SU-DHL-6 (cell line): ENCODE measurements at regions not wholly inside any gene's neighbourhood (a gene's known extent, or its start where the extent isn't known, plus 50 kb on each side); places are given as distances from the start of the nearest gene placed in this dataset.

Experiments used
- H2AFZ ChIP-seq: fragments of 200-600 bp; sonication (generic); 2 replicates; pipeline ENCODE4 v1.6.1; 2014; ENCODE audit warnings: low read depth, mild to moderate bottlenecking, moderate library complexity, mixed read lengths, antibody characterized with exemption, low read length; ENCODE audit not compliant: severe bottlenecking
- H3F3A ChIP-seq: fragments of 200-600 bp; shearing (Covaris generic); 2 replicates; pipeline ENCODE4 v1.6.0; 2016; ENCODE audit warnings: antibody characterized with exemption, mild to moderate bottlenecking; ENCODE audit not compliant: insufficient read depth
- H3K27ac ChIP-seq: fragments of 200-600 bp; sonication (generic); 2 replicates; pipeline ENCODE4 v1.5.1; 2016; ENCODE audit warnings: low read depth, mild to moderate bottlenecking, low read length, moderate library complexity, mixed read lengths
- H3K27me3 ChIP-seq: fragments of 200-600 bp; sonication (generic), shearing (Covaris generic); 2 replicates; pipeline ENCODE4 v1.6.0; 2014; ENCODE audit warnings: mild to moderate bottlenecking, low read length
- H3K36me3 ChIP-seq: fragments of 200-600 bp; sonication (generic); 2 replicates; pipeline ENCODE4 v1.6.1; 2014; ENCODE audit warnings: mild to moderate bottlenecking, low read length, mixed read lengths
- H3K4me2 ChIP-seq: fragments of 300-600, 200-600 bp; shearing (Covaris generic), sonication (generic); 2 replicates; pipeline ENCODE4 v1.6.0; 2014; ENCODE audit warnings: low read length, low read depth, mild to moderate bottlenecking; ENCODE audit not compliant: poor library complexity, severe bottlenecking
- H3K4me3 ChIP-seq: fragments of 200-600 bp; sonication (generic); 2 replicates; pipeline ENCODE4 v1.5.1; 2014; ENCODE audit warnings: antibody characterized with exemption, low read length, mild to moderate bottlenecking, mixed read lengths; ENCODE audit not compliant: insufficient read depth, poor library complexity, severe bottlenecking
- H3K79me2 ChIP-seq: fragments of 200-600 bp; sonication (generic); 2 replicates; pipeline ENCODE4 v1.6.1; 2014; ENCODE audit warnings: mild to moderate bottlenecking, low read length, moderate library complexity; ENCODE audit not compliant: insufficient read depth
- H3K9ac ChIP-seq: fragments of 200-600 bp; sonication (generic); 2 replicates; pipeline ENCODE4 v1.7.0; 2014; ENCODE audit warnings: mild to moderate bottlenecking, low read length
- H3K9me2 ChIP-seq: fragments of 200-600 bp; sonication (generic); replicated peaks from 2 replicates; pipeline ENCODE4 v1.6.1; 2014; ENCODE audit warnings: low read length; ENCODE audit not compliant: insufficient read depth
- H3K9me3 ChIP-seq: fragments of 200-600 bp; sonication (generic); 2 replicates; pipeline ENCODE4 v1.6.1; 2014; ENCODE audit warnings: low read length, mixed read lengths; ENCODE audit not compliant: insufficient read depth
- H4K20me1 ChIP-seq: fragments of 200-600 bp; sonication (generic); 2 replicates; pipeline ENCODE4 v1.6.1; 2014; ENCODE audit warnings: low read depth, mild to moderate bottlenecking, antibody characterized with exemption, low read length, moderate library complexity, mixed read lengths
- CTCF ChIP-seq: fragments of 200-600 bp; sonication (generic); IDR thresholded peaks from one replicate; pipeline ENCODE4 v1.5.1; 2017; ENCODE audit warnings: antibody characterized with exemption, mild to moderate bottlenecking, low read length, moderate library complexity; ENCODE audit not compliant: insufficient read depth, poor library complexity, severe bottlenecking
- EZH2phosphoT487 ChIP-seq: fragments of 200-600 bp; sonication (generic), shearing (Covaris generic); conservative IDR thresholded peaks from 2 replicates; pipeline ENCODE4 v1.6.1; 2018; ENCODE audit warnings: mild to moderate bottlenecking, antibody characterized with exemption, low read length, moderate library complexity, mixed read lengths

GRCh38 chr2:558302-558642 lies 118.9 kb downstream of the TMEM18 start:
- Histone ChIP-seq H2AFZ (no peak overlapping the region), H3K79me2 (no peaks in the 10 kb centered on the region), H3K4me2 (no peak overlapping the region), H3K4me3 (no peak overlapping the region), H3K9ac (no peak overlapping the region), H4K20me1 (no peaks in the 10 kb centered on the region), H3K9me3 (no peaks in the 10 kb centered on the region), H3F3A (no peaks in the 10 kb centered on the region), H3K9me2 (no peaks in the 10 kb centered on the region), H3K36me3 (no peaks in the 10 kb centered on the region), H3K27me3 (no peaks in the 10 kb centered on the region), H3K27ac (no peak overlapping the region)
- TF ChIP-seq EZH2phosphoT487 (no peak), CTCF (no peak)

- no peak overlapping the region for H2AFZ ChIP-seq
- H3K9ac ChIP-seq: no peak overlapping the region
- no peaks in the 10 kb centered on the region for H3K9me3 ChIP-seq
These were observed 119.4 kb downstream of the TMEM18 start for GRCh38 chr2:557635-558301.

GRCh38 chr2:556485-556884 lies 120.7 kb downstream of the TMEM18 start:
- H4K20me1 ChIP-seq: no peaks in the 10 kb centered on the region
- H2AFZ ChIP-seq: no peak overlapping the region
- no peaks in the 10 kb centered on the region for H3K79me2 ChIP-seq
- H3K36me3 ChIP-seq: no peaks in the 10 kb centered on the region
- H3K9me3 ChIP-seq: no peaks in the 10 kb centered on the region
- H3K27me3 ChIP-seq: no peaks in the 10 kb centered on the region
- H3K4me2 ChIP-seq: no peak overlapping the region
- no peaks in the 10 kb centered on the region for H3F3A ChIP-seq
- H3K4me3 ChIP-seq: no peak overlapping the region
- no peak overlapping the region for H3K9ac ChIP-seq
- no peaks in the 10 kb centered on the region for H3K9me2 ChIP-seq
- TF ChIP-seq CTCF (no peak), EZH2phosphoT487 (no peak)
- H3K27ac ChIP-seq: no peak overlapping the region

More at GRCh38 chr2:557635-558301, 119.4 kb downstream of the TMEM18 start:
- no peaks in the 10 kb centered on the region for H3K36me3 ChIP-seq
- H4K20me1 ChIP-seq: no peaks in the 10 kb centered on the region
- no peaks in the 10 kb centered on the region for H3K9me2 ChIP-seq
- no peak overlapping the region for H3K27ac ChIP-seq
- no peak for TF ChIP-seq CTCF
- no peak for TF ChIP-seq EZH2phosphoT487
- H3F3A ChIP-seq: no peaks in the 10 kb centered on the region
- no peak overlapping the region for H3K4me2 ChIP-seq
- H3K4me3 ChIP-seq: no peak overlapping the region
- H3K27me3 ChIP-seq: no peaks in the 10 kb centered on the region
- H3K79me2 ChIP-seq: no peaks in the 10 kb centered on the region
